Heart left ventricle (tissue), 13 donors: ENCODE measurements at regions not wholly inside any gene's neighbourhood (a gene's known extent, or its start where the extent isn't known, plus 50 kb on each side); places are given as distances from the start of the nearest gene placed in this dataset.

Experiments used
- POLR2A ChIP-seq, 2 donors: fragments of 450-650 bp; IDR thresholded peaks; one replicate each; pipeline ENCODE4 v1.6.1; 2017; ENCODE audit warnings: antibody characterized with exemption in 2 of 2, mild to moderate bottlenecking in 2 of 2, moderate library complexity in 2 of 2
- TF ChIP-seq, protein P1 (sequence below), 12 donors: fragments of 200-600 bp; sonication (generic) in 4 of 12; IDR thresholded peaks; one replicate each; pipeline versions ENCODE4 v1.5.0 to v1.8.0; 2018 to 2022; ENCODE audit warnings: antibody characterized with exemption in 12 of 12, mild to moderate bottlenecking in 5 of 12
- donor health status: ischemic (EF 13 %, LVEDD 7.1; RV severe dilation, severe dysfunction).
- donor health status: DM: no; HTN: yes; CAD: no.
- donor health status: DM: no; HTN: no; CAD: no.
- donor health status: ischemic (EF 25% LVEDD 6.9; RV normal size, moderate dysfunction).
- donor health status: ischemic (EF 25% LVEDD 5.7; RV mildly dilated, moderate dysfunction).
- donor health status: ischemic (EF 35%, LVEDD 5.7; RV mildly dilated, moderate dysfunction).
- donor health status: nonischemic (EF 11% LVEDD 7.7; RV severe dilation, severe dysfunction).
- donor health status: DM: yes; HTN: yes; CAD: no.
- donor health status: PGD.
- donor health status: ischemic (EF 29% LVEDD 5.4; RV normal size, mild dysfunction).
- donor health status: nonischemic (EF 23%, LVEDD 6.1; RV moderate dilation, normal function).

DNA sequence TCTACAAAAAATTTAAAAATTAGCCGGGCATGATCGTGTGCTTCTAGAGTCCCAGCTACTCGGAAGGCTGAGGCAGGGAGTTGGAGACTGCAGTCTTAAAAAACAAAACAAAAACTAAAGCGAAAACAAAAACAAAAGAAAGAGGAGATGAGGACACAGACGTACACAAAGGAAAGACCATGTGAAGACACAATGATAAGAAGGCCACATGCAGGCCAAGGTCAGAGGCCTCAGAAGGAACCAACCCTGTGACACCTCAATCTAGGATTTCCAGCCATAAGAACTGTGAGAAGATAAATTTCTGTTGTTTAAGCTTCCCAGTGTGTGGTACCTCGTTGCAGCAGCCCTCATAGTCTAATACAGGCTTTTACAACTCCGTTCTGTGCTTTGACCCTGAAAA lies 177.0 kb upstream of the ATP6AP2 start:
- TF ChIP-seq POLR2A (IDR thresholded peaks at IDR 0.05): no peak
- TF ChIP-seq, protein P1, sequence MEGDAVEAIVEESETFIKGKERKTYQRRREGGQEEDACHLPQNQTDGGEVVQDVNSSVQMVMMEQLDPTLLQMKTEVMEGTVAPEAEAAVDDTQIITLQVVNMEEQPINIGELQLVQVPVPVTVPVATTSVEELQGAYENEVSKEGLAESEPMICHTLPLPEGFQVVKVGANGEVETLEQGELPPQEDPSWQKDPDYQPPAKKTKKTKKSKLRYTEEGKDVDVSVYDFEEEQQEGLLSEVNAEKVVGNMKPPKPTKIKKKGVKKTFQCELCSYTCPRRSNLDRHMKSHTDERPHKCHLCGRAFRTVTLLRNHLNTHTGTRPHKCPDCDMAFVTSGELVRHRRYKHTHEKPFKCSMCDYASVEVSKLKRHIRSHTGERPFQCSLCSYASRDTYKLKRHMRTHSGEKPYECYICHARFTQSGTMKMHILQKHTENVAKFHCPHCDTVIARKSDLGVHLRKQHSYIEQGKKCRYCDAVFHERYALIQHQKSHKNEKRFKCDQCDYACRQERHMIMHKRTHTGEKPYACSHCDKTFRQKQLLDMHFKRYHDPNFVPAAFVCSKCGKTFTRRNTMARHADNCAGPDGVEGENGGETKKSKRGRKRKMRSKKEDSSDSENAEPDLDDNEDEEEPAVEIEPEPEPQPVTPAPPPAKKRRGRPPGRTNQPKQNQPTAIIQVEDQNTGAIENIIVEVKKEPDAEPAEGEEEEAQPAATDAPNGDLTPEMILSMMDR (IDR thresholded peaks at IDR 0.05): no peak
